Activated CD4-positive, alpha-beta memory T cell treated with anti-CD3 and anti-CD28 coated beads for 36 hours (primary cell): ENCODE measurements at regions not wholly inside any gene's neighbourhood (a gene's known extent, or its start where the extent isn't known, plus 50 kb on each side); places are given as distances from the start of the nearest gene placed in this dataset.

Experiments
- CTCF ChIA-PET: fragments of 350-600 bp; sonication (Branson Sonifier 250); formaldehyde crosslinking; loops from one replicate; lab custom pipeline; 2021; ENCODE audit warnings: antibody characterized with exemption, inconsistent platforms; lab: Charles Lee
- POLR2A ChIA-PET: fragments of 350-600 bp; sonication (Branson Sonifier 250); formaldehyde crosslinking; loops from one replicate; lab custom pipeline; 2021; ENCODE audit warnings: antibody characterized with exemption; lab: Charles Lee
- DNase-seq: peaks from one replicate; pipeline ENCODE4 v3.0.0-alpha.2; 2020
- H3K27ac Mint-ChIP-seq: one replicate; pipeline ENCODE4 v1.8.0; 2021; ENCODE audit warnings: mixed read lengths
- H3K27me3 Mint-ChIP-seq: one replicate; pipeline ENCODE4 v1.8.0; 2021; ENCODE audit warnings: mixed read lengths
- H3K36me3 Mint-ChIP-seq: one replicate; pipeline ENCODE4 v1.8.0; 2021; ENCODE audit warnings: mixed read lengths
- H3K4me1 Mint-ChIP-seq: one replicate; pipeline ENCODE4 v1.8.0; 2021; ENCODE audit warnings: low read depth, mixed read lengths
- H3K4me3 Mint-ChIP-seq: one replicate; pipeline ENCODE4 v1.8.0; 2021; ENCODE audit warnings: mild to moderate bottlenecking, mixed read lengths
- H3K9me3 Mint-ChIP-seq: one replicate; pipeline ENCODE4 v1.8.0; 2021; ENCODE audit warnings: mixed read lengths
- intact Hi-C: fragments of 100-400 bp; cut with micrococcal nuclease; formaldehyde crosslinking; loops from one replicate; pipeline ENCODE4 v1.15.1; 2023

GRCh38 chr2:19231625-19232024, 126.8 kb downstream of the OSR1 start:
- intact Hi-C loops: no loop called here
- CTCF ChIA-PET: no interaction called here
- H3K4me1 Mint-ChIP-seq: no peaks in the 10 kb centered on the region
- POLR2A ChIA-PET: no interaction called here
- H3K9me3 Mint-ChIP-seq: no peaks in the 10 kb centered on the region
- no peaks in the 10 kb centered on the region for H3K27me3 Mint-ChIP-seq
- H3K4me3 Mint-ChIP-seq: no peak overlapping the region
- no peak for DNase-seq
- no peaks in the 10 kb centered on the region for H3K36me3 Mint-ChIP-seq
- no peak overlapping the region for H3K27ac Mint-ChIP-seq

GRCh38 chr2:19230626-19231025, 127.8 kb downstream of the OSR1 start:
- H3K27me3 Mint-ChIP-seq: no peaks in the 10 kb centered on the region
- ChIA-PET CTCF (no interaction called here), POLR2A (no interaction called here)
- H3K9me3 Mint-ChIP-seq: no peaks in the 10 kb centered on the region
- no peak for DNase-seq
- no peaks in the 10 kb centered on the region for H3K36me3 Mint-ChIP-seq
- intact Hi-C loops: no loop called here
- H3K4me1 Mint-ChIP-seq: no peaks in the 10 kb centered on the region
- no peak overlapping the region for H3K27ac Mint-ChIP-seq
- no peak overlapping the region for H3K4me3 Mint-ChIP-seq

- Mint-ChIP-seq H3K4me1 (no peaks in the 10 kb centered on the region), H3K9me3 (no peaks in the 10 kb centered on the region), H3K27ac (no peak overlapping the region), H3K4me3 (no peak overlapping the region), H3K27me3 (no peaks in the 10 kb centered on the region), H3K36me3 (no peaks in the 10 kb centered on the region)
- ChIA-PET POLR2A (no interaction called here), CTCF (no interaction called here)
- DNase-seq: no peak
- intact Hi-C loops: no loop called here
These were observed 129.7 kb downstream of the OSR1 start for GRCh38 chr2:19228715-19229114.

GRCh38 chr2:19228181-19228593, 130.2 kb downstream of the OSR1 start:
- no peaks in the 10 kb centered on the region for H3K27me3 Mint-ChIP-seq
- H3K4me3 Mint-ChIP-seq: no peak overlapping the region
- no peak for DNase-seq
- no peak overlapping the region for H3K27ac Mint-ChIP-seq
- POLR2A ChIA-PET: no interaction called here
- intact Hi-C loops: no loop called here
- H3K9me3 Mint-ChIP-seq: no peaks in the 10 kb centered on the region
- H3K4me1 Mint-ChIP-seq: no peaks in the 10 kb centered on the region
- H3K36me3 Mint-ChIP-seq: no peaks in the 10 kb centered on the region
- CTCF ChIA-PET: no interaction called here

GRCh38 chr2:19226871-19227270, 131.6 kb downstream of the OSR1 start:
- POLR2A ChIA-PET: no interaction called here
- Mint-ChIP-seq H3K27ac (no peak overlapping the region), H3K9me3 (no peaks in the 10 kb centered on the region), H3K27me3 (no peaks in the 10 kb centered on the region), H3K36me3 (no peaks in the 10 kb centered on the region), H3K4me3 (no peak overlapping the region), H3K4me1 (no peaks in the 10 kb centered on the region)
- CTCF ChIA-PET: no interaction called here
- intact Hi-C loops: no loop called here
- no peak for DNase-seq

GRCh38 chr2:19226386-19226785, 132.0 kb downstream of the OSR1 start:
- Mint-ChIP-seq H3K27me3 (no peaks in the 10 kb centered on the region), H3K9me3 (no peaks in the 10 kb centered on the region), H3K36me3 (no peaks in the 10 kb centered on the region), H3K4me1 (no peaks in the 10 kb centered on the region), H3K27ac (no peak overlapping the region), H3K4me3 (no peak overlapping the region)
- ChIA-PET CTCF (no interaction called here), POLR2A (no interaction called here)
- DNase-seq: no peak
- intact Hi-C loops: no loop called here

- Mint-ChIP-seq H3K9me3 (no peaks in the 10 kb centered on the region), H3K36me3 (no peaks in the 10 kb centered on the region), H3K27me3 (no peaks in the 10 kb centered on the region), H3K4me3 (no peak overlapping the region), H3K27ac (no peak overlapping the region), H3K4me1 (no peaks in the 10 kb centered on the region)
- ChIA-PET POLR2A (no interaction called here), CTCF (no interaction called here)
- intact Hi-C loops: no loop called here
- DNase-seq: no peak
These were observed 132.5 kb downstream of the OSR1 start for GRCh38 chr2:19225931-19226330.

GRCh38 chr2:19225126-19225525, 133.3 kb downstream of the OSR1 start:
- no peak for DNase-seq
- POLR2A ChIA-PET: no interaction called here
- Mint-ChIP-seq H3K27me3 (no peaks in the 10 kb centered on the region), H3K4me3 (no peak overlapping the region), H3K4me1 (no peaks in the 10 kb centered on the region), H3K36me3 (no peaks in the 10 kb centered on the region), H3K9me3 (no peaks in the 10 kb centered on the region), H3K27ac (no peak overlapping the region)
- intact Hi-C loops: no loop called here
- CTCF ChIA-PET: no interaction called here

GRCh38 chr2:19224486-19224885, 133.9 kb downstream of the OSR1 start:
- DNase-seq: no peak
- CTCF ChIA-PET: no interaction called here
- POLR2A ChIA-PET: no interaction called here
- Mint-ChIP-seq H3K27ac (no peak overlapping the region), H3K27me3 (no peaks in the 10 kb centered on the region), H3K4me3 (no peak overlapping the region), H3K9me3 (no peaks in the 10 kb centered on the region), H3K4me1 (no peaks in the 10 kb centered on the region), H3K36me3 (no peaks in the 10 kb centered on the region)
- intact Hi-C loops: no loop called here

- H3K36me3 Mint-ChIP-seq: no peaks in the 10 kb centered on the region
- DNase-seq: no peak
- no peaks in the 10 kb centered on the region for H3K9me3 Mint-ChIP-seq
- H3K4me1 Mint-ChIP-seq: no peaks in the 10 kb centered on the region
- no peak overlapping the region for H3K4me3 Mint-ChIP-seq
- CTCF ChIA-PET: no interaction called here
- H3K27me3 Mint-ChIP-seq: no peaks in the 10 kb centered on the region
- H3K27ac Mint-ChIP-seq: no peak overlapping the region
- intact Hi-C loops: no loop called here
- POLR2A ChIA-PET: no interaction called here
These were observed 134.4 kb downstream of the OSR1 start for GRCh38 chr2:19224011-19224410.

- H3K27me3 Mint-ChIP-seq: peaks cover 3% of the 10 kb centered on the region
- no peaks in the 10 kb centered on the region for H3K4me1 Mint-ChIP-seq
- H3K9me3 Mint-ChIP-seq: no peaks in the 10 kb centered on the region
- POLR2A ChIA-PET: no interaction called here
- intact Hi-C loops: loop anchor here (10.0 kb wide), 1 partner anchor 126 kb away; no protein-coding TSS in a partner anchor
- CTCF ChIA-PET: no interaction called here
- no peak overlapping the region for H3K4me3 Mint-ChIP-seq
- H3K27ac Mint-ChIP-seq: no peak overlapping the region
- H3K36me3 Mint-ChIP-seq: no peaks in the 10 kb centered on the region
- no peak for DNase-seq
These were observed 139.4 kb downstream of the OSR1 start for GRCh38 chr2:19219060-19219459.

GRCh38 chr2:19218166-19218565, 140.3 kb downstream of the OSR1 start:
- no peak for DNase-seq
- ChIA-PET POLR2A (no interaction called here), CTCF (no interaction called here)
- no peaks in the 10 kb centered on the region for H3K4me1 Mint-ChIP-seq
- H3K4me3 Mint-ChIP-seq: no peak overlapping the region
- no peaks in the 10 kb centered on the region for H3K36me3 Mint-ChIP-seq
- H3K9me3 Mint-ChIP-seq: no peaks in the 10 kb centered on the region
- peaks cover 4% of the 10 kb centered on the region for H3K27me3 Mint-ChIP-seq
- no peak overlapping the region for H3K27ac Mint-ChIP-seq
- intact Hi-C loops: loop anchor here (10.0 kb wide), 1 partner anchor 127 kb away; no protein-coding TSS in a partner anchor

- H3K9me3 Mint-ChIP-seq: peaks cover 2% of the 10 kb centered on the region
- POLR2A ChIA-PET: no interaction called here
- H3K36me3 Mint-ChIP-seq: no peaks in the 10 kb centered on the region
- intact Hi-C loops: loop anchor here (10.0 kb wide), 1 partner anchor 128 kb away; no protein-coding TSS in a partner anchor
- CTCF ChIA-PET: no interaction called here
- H3K27me3 Mint-ChIP-seq: peaks cover 5% of the 10 kb centered on the region
- no peaks in the 10 kb centered on the region for H3K4me1 Mint-ChIP-seq
- DNase-seq: no peak
- no peak overlapping the region for H3K4me3 Mint-ChIP-seq
- H3K27ac Mint-ChIP-seq: no peak overlapping the region
These were observed 141.5 kb downstream of the OSR1 start for GRCh38 chr2:19216676-19217602.
